GM13977 (cell line): ENCODE measurements at regions not wholly inside any gene's neighbourhood (a gene's known extent, or its start where the extent isn't known, plus 50 kb on each side); places are given as distances from the start of the nearest gene placed in this dataset.

Experiments
- DNase-seq: peaks from one replicate; pipeline ENCODE4 v3.0.0; 2012; ENCODE audit warnings: low spot score
- in situ Hi-C: fragments of 300-500 bp; cut with MboI; formaldehyde crosslinking; loops from one replicate; pipeline ENCODE4 v1.12.0; 2022; ENCODE audit warnings: low sequenced_read_pairs, low pct_unique_long_range_greater_than_20kb, mixed read lengths, inconsistent platforms; ENCODE audit not compliant: unreplicated experiment
- TF ChIP-seq, protein P1 (sequence below): IDR thresholded peaks from 2 replicates; pipeline ENCODE4 v1.5.1; 2012; ENCODE audit warnings: mild to moderate bottlenecking, control low read depth; ENCODE audit not compliant: insufficient read depth; ENCODE audit errors: extremely low read depth, missing control alignments

DNA sequence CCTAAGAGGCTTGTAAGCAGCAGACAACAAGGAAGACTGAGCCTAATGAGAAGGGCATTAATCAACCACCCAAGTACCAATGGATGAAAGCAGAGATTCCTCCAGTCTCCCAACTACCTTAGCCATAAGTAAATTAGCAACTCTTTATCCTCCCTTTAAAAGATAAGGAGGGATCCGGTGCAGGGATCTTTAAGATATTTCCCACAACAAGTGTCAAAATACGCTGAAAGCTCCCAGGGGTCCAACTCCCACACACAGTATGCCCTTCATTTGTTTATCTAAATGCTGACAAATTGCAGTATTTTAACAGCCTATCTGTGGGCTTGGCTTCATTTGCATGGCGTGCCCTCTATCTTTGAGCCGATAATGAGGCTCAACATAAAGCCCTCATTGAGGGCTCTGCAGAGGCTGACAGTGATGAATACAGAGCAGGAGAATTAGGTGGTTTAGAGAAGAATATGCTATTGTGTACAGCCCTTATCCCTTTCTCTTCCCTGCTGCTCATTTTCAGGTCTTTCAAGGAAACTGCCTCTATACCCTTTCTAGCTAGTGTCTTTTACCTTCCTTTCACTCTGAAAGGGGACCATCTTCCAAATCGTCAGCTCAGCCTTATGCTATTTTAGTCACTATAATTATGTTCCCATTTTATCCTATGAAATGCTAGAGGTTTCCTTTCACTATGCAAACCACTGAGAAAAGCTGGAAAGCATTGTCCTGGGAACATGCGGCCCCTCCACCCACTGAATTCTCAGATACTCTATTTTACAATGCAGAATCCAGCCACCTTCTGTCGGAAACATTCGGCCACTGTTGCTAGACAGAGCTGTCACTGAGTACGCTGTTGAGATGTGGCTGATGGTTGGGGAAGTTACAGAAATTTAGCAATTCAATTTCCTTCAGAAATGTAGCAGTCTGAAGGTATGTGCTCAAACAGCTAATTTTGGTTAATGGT is 575.2 kb upstream of the JAG1 start:
- in situ Hi-C loops, result no loop called here
- TF ChIP-seq, protein P1, sequence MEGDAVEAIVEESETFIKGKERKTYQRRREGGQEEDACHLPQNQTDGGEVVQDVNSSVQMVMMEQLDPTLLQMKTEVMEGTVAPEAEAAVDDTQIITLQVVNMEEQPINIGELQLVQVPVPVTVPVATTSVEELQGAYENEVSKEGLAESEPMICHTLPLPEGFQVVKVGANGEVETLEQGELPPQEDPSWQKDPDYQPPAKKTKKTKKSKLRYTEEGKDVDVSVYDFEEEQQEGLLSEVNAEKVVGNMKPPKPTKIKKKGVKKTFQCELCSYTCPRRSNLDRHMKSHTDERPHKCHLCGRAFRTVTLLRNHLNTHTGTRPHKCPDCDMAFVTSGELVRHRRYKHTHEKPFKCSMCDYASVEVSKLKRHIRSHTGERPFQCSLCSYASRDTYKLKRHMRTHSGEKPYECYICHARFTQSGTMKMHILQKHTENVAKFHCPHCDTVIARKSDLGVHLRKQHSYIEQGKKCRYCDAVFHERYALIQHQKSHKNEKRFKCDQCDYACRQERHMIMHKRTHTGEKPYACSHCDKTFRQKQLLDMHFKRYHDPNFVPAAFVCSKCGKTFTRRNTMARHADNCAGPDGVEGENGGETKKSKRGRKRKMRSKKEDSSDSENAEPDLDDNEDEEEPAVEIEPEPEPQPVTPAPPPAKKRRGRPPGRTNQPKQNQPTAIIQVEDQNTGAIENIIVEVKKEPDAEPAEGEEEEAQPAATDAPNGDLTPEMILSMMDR, result no peak
- no peak for DNase-seq

DNA sequence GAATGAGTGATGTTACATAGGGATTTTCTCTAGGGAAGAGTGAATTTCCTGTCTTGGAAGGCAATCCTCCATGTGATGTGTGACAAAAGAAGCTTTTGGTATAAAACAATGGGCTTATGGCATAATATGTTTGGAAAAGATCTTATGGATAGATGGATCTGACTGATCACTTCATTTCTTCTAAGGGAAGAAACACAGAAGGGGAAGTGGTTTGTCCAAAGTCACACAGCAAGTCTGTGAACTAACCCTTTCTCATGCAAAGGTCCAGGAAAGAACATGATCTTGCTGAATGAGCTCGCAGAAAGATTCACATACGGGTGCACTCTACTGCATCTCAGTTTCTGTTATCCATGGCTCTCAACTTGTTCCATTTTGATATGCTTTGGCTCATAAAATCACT is 575.9 kb upstream of the JAG1 start:
- DNase-seq, result no peak
- TF ChIP-seq, protein P1, result no peak
- in situ Hi-C loops, result no loop called here

DNA sequence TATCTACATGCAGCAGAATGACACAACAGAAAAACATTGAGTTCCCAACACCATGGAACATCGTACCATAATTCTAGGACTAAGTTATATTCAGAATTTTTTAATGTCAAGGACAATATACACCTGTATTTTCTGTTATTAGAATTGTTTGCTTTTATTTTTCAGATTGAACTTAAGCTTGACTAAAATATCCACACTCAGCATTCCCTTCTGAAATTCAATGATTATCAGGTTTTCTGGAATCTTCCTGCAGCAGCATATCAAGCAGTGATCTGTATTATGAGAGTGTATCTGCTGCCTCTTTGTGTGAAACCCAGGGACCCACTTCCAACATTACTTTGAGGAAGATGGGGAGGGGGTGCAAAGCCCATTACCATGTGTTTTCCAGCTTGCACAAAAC is 578.6 kb upstream of the JAG1 start:
- DNase-seq, result no peak
- in situ Hi-C loops, result no loop called here
- TF ChIP-seq, protein P1, result no peak

DNA sequence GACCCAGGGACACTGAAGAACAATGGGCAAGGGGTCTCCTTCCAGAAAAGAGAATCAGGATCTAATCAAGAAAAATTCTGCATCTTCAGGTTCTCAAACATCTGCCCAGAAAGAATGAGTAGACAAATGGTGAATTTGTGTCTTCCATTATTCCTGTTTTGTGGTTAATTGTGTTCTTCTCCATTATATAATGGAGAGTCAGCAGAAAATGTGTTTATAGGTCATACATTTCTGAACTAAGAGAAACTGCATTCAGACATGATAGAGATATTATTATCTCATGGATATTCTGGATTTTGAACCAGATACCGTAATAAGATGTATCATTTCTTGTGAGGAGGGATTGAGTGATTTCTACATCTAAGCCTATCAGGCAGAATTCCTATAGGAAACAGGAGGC is 581.7 kb upstream of the JAG1 start:
- in situ Hi-C loops, result no loop called here
- TF ChIP-seq, protein P1, result no peak
- no peak for DNase-seq

DNA sequence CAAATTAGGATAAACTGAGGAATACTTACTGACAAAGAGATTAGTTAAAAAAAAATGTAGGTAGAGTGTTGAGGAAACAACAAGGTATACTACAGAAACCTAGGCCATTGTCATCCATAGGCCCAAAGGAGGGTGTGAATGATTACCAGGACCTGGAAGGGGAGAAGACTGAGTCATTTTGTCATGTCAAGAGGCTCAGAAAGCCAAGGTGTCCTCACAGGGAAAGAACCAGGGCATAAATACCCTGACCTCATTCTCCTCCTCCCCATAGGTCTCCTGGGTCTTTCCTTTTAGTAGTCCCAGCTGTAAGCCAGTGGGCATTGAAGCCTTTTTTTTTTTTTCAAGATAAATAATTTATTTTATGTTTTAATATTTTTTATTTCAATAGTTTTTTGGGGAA is 582.1 kb upstream of the JAG1 start:
- in situ Hi-C loops, result no loop called here
- TF ChIP-seq, protein P1, result no peak
- no peak for DNase-seq

DNA sequence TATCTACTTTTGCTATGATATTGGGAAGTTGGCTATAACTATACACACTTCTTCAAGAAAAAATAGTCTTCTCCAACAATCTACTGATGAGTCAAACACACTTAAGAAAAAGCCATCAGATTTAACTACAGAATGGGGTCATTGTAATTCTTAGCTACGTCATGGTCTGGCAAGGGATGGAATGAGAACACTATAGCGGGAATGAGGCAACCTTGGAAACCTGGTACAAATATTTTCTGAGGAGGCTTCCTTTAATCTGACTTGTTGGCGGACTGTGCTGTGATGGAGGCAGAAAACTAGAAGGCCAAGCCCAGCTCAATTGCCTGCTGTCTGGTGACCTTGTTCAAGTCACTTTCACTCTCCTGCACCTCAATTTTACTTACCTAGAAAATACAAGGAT is 586.8 kb upstream of the JAG1 start:
- TF ChIP-seq, protein P1, result no peak
- no peak for DNase-seq
- in situ Hi-C loops, result no loop called here
